Psoas muscle (tissue), 7 donors: ENCODE measurements at regions not wholly inside any gene's neighbourhood (a gene's known extent, or its start where the extent isn't known, plus 50 kb on each side); places are given as distances from the start of the nearest gene placed in this dataset.

Source experiments
- ATAC-seq, 4 donors: fragments of 200-7000 bp; cut with Tn5 transposase; one replicate each; pipeline ENCODE4 v1.9.1; 2020; ENCODE audit warnings: moderate library complexity in 3 of 4, mild to moderate bottlenecking in 2 of 4
- DNase-seq, 2 donors: peaks; one replicate each; pipeline ENCODE4 v3.0.0-alpha.2; 2020
- H3K27ac ChIP-seq: fragments of 200-600 bp; one replicate; pipeline ENCODE4 v1.8.0; 2022
- H3K27me3 ChIP-seq, 3 donors: fragments of 200-600 bp in 1 of 3; one replicate each; pipeline versions ENCODE4 v1.6.1 to v1.8.0; 2013 to 2022; ENCODE audit warnings: low read length in 2 of 3, mild to moderate bottlenecking in 2 of 3, moderate library complexity in 1 of 3; ENCODE audit not compliant: insufficient read depth in 3 of 3
- H3K36me3 ChIP-seq, 2 donors: fragments of 200-600 bp in 1 of 2; one replicate each; pipeline versions ENCODE4 v1.6.1 to v1.8.0; 2013 to 2022; ENCODE audit warnings: low read depth in 1 of 2, mild to moderate bottlenecking in 1 of 2, moderate library complexity in 1 of 2; ENCODE audit not compliant: insufficient read depth in 1 of 2
- H3K4me1 ChIP-seq: fragments of 200-600 bp; one replicate; pipeline ENCODE4 v1.8.0; 2022
- H3K4me3 ChIP-seq: fragments of 200-600 bp; one replicate; pipeline ENCODE4 v1.8.0; 2022; ENCODE audit warnings: mild to moderate bottlenecking
- H3K9me3 ChIP-seq: fragments of 200-600 bp; one replicate; pipeline ENCODE4 v1.8.0; 2022
- CTCF ChIP-seq: fragments of 200-600 bp; IDR thresholded peaks from one replicate; pipeline ENCODE4 v1.8.0; 2022; ENCODE audit warnings: antibody characterized with exemption
- WGBS, 3 donors: extraction: QIAGEN DNeasy Blood & Tissue Kit; methylation state at CpG; one replicate each; pipeline versions ENCODE4 v1.1.6 to v1.1.7; 2013; 5-methylcytosine and 5-hydroxymethylcytosine counted together
- intact Hi-C, 2 donors: fragments of 100-400 bp; cut with DNase I; formaldehyde crosslinking; loops; one replicate each; pipeline versions ENCODE4 v1.11.0 to v1.14.2; 2022
- donor health status: healthy with polysubstance abuse.
- donor health status: DM: no; HTN: no; CAD: no; lungs with moderate emphysema.
- donor health status: Bipolar disorder and iron deficiency.
- donor health status: healthy.
- donor health status: DM: yes; HTN: yes; CAD: no.
- donor health status: DM: no; HTN: no; CAD: no.
- donor health status: DM: yes; HTN: yes; CAD: no.

GRCh38 chr22:26781062-26781461 is 123.7 kb downstream of the MIAT start:
- H3K9me3 ChIP-seq: no peaks in the 10 kb centered on the region
- no peak overlapping the region for H3K4me3 ChIP-seq
- H3K27me3 ChIP-seq: no peaks in the 10 kb centered on the region
- H3K36me3 ChIP-seq: peaks cover 0 to 6% of the 10 kb centered on the region in 2 donors
- TF ChIP-seq CTCF: no peak
- ATAC-seq: no peak
- no peak overlapping the region for H3K27ac ChIP-seq
- no peak for DNase-seq
- H3K4me1 ChIP-seq: peaks cover 23% of the 10 kb centered on the region
- WGBS, 3 donors: 96 to 97% (median 97%) methylated on average over 2 of the region's 2 CpGs
- intact Hi-C loops: no loop called here

GRCh38 chr22:26781596-26781995 is 124.2 kb downstream of the MIAT start:
- H3K27ac ChIP-seq: no peak overlapping the region
- no peaks in the 10 kb centered on the region for H3K9me3 ChIP-seq
- H3K27me3 ChIP-seq: no peaks in the 10 kb centered on the region
- peaks cover 24% of the 10 kb centered on the region for H3K4me1 ChIP-seq
- H3K4me3 ChIP-seq: no peak overlapping the region
- intact Hi-C loops: no loop called here
- DNase-seq (no peak), ATAC-seq (no peak)
- TF ChIP-seq CTCF: no peak
- 92 to 94% (median 93%) methylated on average over 15 of the region's 15 CpGs for WGBS, 3 donors
- H3K36me3 ChIP-seq: peaks cover 0 to 6% of the 10 kb centered on the region in 2 donors

- ATAC-seq (no peak), DNase-seq (no peak)
- no peaks in the 10 kb centered on the region for H3K9me3 ChIP-seq
- no peak overlapping the region for H3K27ac ChIP-seq
- no peak overlapping the region for H3K4me3 ChIP-seq
- H3K27me3 ChIP-seq: no peaks in the 10 kb centered on the region
- H3K36me3 ChIP-seq: peaks cover 0 to 6% of the 10 kb centered on the region in 2 donors
- intact Hi-C loops: no loop called here
- TF ChIP-seq CTCF: no peak
- WGBS, 3 donors: 59 to 71% (median 63%) methylated on average over 18 of the region's 18 CpGs
- H3K4me1 ChIP-seq: peaks cover 5% of the 10 kb centered on the region
These were observed 126.5 kb downstream of the MIAT start for GRCh38 chr22:26783885-26784284.

- intact Hi-C loops: no loop called here
- H3K4me3 ChIP-seq: no peak overlapping the region
- no peak overlapping the region for H3K27ac ChIP-seq
- H3K4me1 ChIP-seq: peaks cover 4% of the 10 kb centered on the region
- no peak for TF ChIP-seq CTCF
- DNase-seq (no peak), ATAC-seq (no peak)
- WGBS, 3 donors: 97 to 98% (median 98%) methylated on average over 6 of the region's 6 CpGs
- H3K36me3 ChIP-seq: peaks cover 0 to 4% of the 10 kb centered on the region in 2 donors
- H3K9me3 ChIP-seq: no peaks in the 10 kb centered on the region
- no peaks in the 10 kb centered on the region for H3K27me3 ChIP-seq
These were observed 127.4 kb downstream of the MIAT start for GRCh38 chr22:26784772-26785171.

- peaks cover 0 to 3% of the 10 kb centered on the region in 2 donors for H3K36me3 ChIP-seq
- no peaks in the 10 kb centered on the region for H3K27me3 ChIP-seq
- TF ChIP-seq CTCF: no peak
- peak in 1 of 4 donors; percentile 38 for ATAC-seq
- 59 to 66% (median 61%) methylated on average over 5 of the region's 5 CpGs for WGBS, 3 donors
- no peaks in the 10 kb centered on the region for H3K9me3 ChIP-seq
- no peak overlapping the region for H3K27ac ChIP-seq
- no peak for DNase-seq
- no peak overlapping the region for H3K4me3 ChIP-seq
- intact Hi-C loops: no loop called here
- H3K4me1 ChIP-seq: peaks cover 4% of the 10 kb centered on the region
These were observed 128.5 kb downstream of the MIAT start for GRCh38 chr22:26785932-26786331.
